B cell (primary cell): ENCODE measurements at regions not wholly inside any gene's neighbourhood (a gene's known extent, or its start where the extent isn't known, plus 50 kb on each side); places are given as distances from the start of the nearest gene placed in this dataset.

Source experiments
- ATAC-seq: fragments of 200-7000 bp; cut with Tn5 transposase; one replicate; pipeline ENCODE4 v1.10.0; 2021; ENCODE audit warnings: low read depth, mild to moderate bottlenecking, moderate number of reproducible peaks, moderate library complexity
- CTCF ChIA-PET: fragments of 350-600 bp; sonication (Branson Sonifier 250); formaldehyde crosslinking; loops from one replicate; lab custom pipeline; 2021; ENCODE audit warnings: antibody characterized with exemption, inconsistent platforms; lab: Charles Lee
- POLR2A ChIA-PET: fragments of 350-600 bp; sonication (Branson Sonifier 250); formaldehyde crosslinking; loops from one replicate; lab custom pipeline; 2021; ENCODE audit warnings: antibody characterized with exemption; lab: Charles Lee
- DNase-seq: peaks from one replicate; pipeline ENCODE4 v3.0.0; 2013
- H2AFZ ChIP-seq: 2 replicates; pipeline ENCODE4 v1.6.1; 2012; ENCODE audit warnings: mild to moderate bottlenecking, low read depth, low read length; ENCODE audit not compliant: insufficient read depth, poor library complexity, severe bottlenecking
- H3K27ac ChIP-seq, 2 donors: 1 replicate in 1 of 2; 2 replicates in 1 of 2; pipeline ENCODE4 v1.5.1; 2012 to 2013; ENCODE audit warnings: low read length in 2 of 2, mild to moderate bottlenecking in 2 of 2, moderate library complexity in 1 of 2
- H3K27me3 ChIP-seq, 4 experiments: fragments of 200-600 bp in 1 of 4; sonication (generic) in 1 of 4; replicated peaks in 1 of 4; 1 replicate in 2 of 4; 2 replicates in 2 of 4; pipeline versions ENCODE4 v1.6.1 to v1.7.0; 2013 to 2016; ENCODE audit warnings: low read length in 3 of 4, mild to moderate bottlenecking in 2 of 4, mixed read lengths in 1 of 4, moderate library complexity in 1 of 4; ENCODE audit not compliant: insufficient read depth in 4 of 4, control insufficient read depth in 3 of 4; ENCODE audit errors: control extremely low read depth in 1 of 4
- H3K36me3 ChIP-seq, 2 experiments: replicated peaks in 1 of 2; 1 replicate in 1 of 2; 2 replicates in 1 of 2; pipeline versions ENCODE4 v1.6.1 to v1.7.1; 2013; ENCODE audit warnings: low read length in 1 of 2; ENCODE audit not compliant: insufficient read depth in 2 of 2, control insufficient read depth in 1 of 2; ENCODE audit errors: control extremely low read depth in 1 of 2, extremely low read depth in 1 of 2
- H3K4me1 ChIP-seq, 2 donors: fragments of 200-600 bp in 1 of 2; sonication (generic) in 1 of 2; 1 replicate in 1 of 2; 2 replicates in 1 of 2; pipeline versions ENCODE4 v1.5.1 to v1.6.1; 2013 to 2017; ENCODE audit warnings: low read length in 2 of 2; ENCODE audit not compliant: control insufficient read depth in 2 of 2, insufficient read depth in 2 of 2
- H3K4me2 ChIP-seq: replicated peaks from 2 replicates; pipeline ENCODE3; 2012; ENCODE audit warnings: mild to moderate bottlenecking, low read depth, low read length; ENCODE audit not compliant: poor library complexity, severe bottlenecking
- H3K4me3 ChIP-seq, 5 experiments: fragments of 200-600 bp in 1 of 5; sonication (generic) in 1 of 5; 1 replicate in 3 of 5; 2 replicates in 2 of 5; pipeline versions ENCODE4 v1.5.1 to v1.7.0; 2011 to 2016; ENCODE audit warnings: low read length in 4 of 5, mild to moderate bottlenecking in 4 of 5, low read depth in 2 of 5, control low read depth in 1 of 5, moderate library complexity in 1 of 5; ENCODE audit not compliant: insufficient read depth in 1 of 5; ENCODE audit errors: control extremely low read depth in 1 of 5, extremely low read depth in 1 of 5
- H3K79me2 ChIP-seq: fragments of 200-600 bp; sonication (generic); one replicate; pipeline ENCODE4 v1.6.0; 2016; ENCODE audit warnings: low read length; ENCODE audit not compliant: control insufficient read depth, insufficient read depth
- H3K9ac ChIP-seq: fragments of 200-600 bp; sonication (generic); 2 replicates; pipeline ENCODE4 v1.6.1; 2017; ENCODE audit warnings: mild to moderate bottlenecking, low read length, moderate library complexity
- H3K9me3 ChIP-seq, 3 donors: one replicate each; pipeline versions ENCODE4 v1.6.1 to v1.7.1; 2013; ENCODE audit warnings: low read length in 2 of 3; ENCODE audit not compliant: control insufficient read depth in 2 of 3, insufficient read depth in 1 of 3; ENCODE audit errors: control extremely low read depth in 1 of 3
- H4K20me1 ChIP-seq: 2 replicates; pipeline ENCODE4 v1.6.0; 2012; ENCODE audit warnings: mild to moderate bottlenecking, low read length; ENCODE audit not compliant: insufficient read depth, control insufficient read depth, poor library complexity, severe bottlenecking
- H3K27ac Mint-ChIP-seq: one replicate; pipeline ENCODE4 v1.8.0; 2021; ENCODE audit warnings: mixed read lengths
- H3K27me3 Mint-ChIP-seq: one replicate; pipeline ENCODE4 v1.8.0; 2021; ENCODE audit warnings: mixed read lengths
- H3K4me1 Mint-ChIP-seq: one replicate; pipeline ENCODE4 v1.8.0; 2021; ENCODE audit warnings: mixed read lengths
- H3K4me3 Mint-ChIP-seq: one replicate; pipeline ENCODE4 v1.8.0; 2021; ENCODE audit warnings: mixed read lengths
- H3K9me3 Mint-ChIP-seq: one replicate; pipeline ENCODE4 v1.8.0; 2022; ENCODE audit warnings: mixed read lengths; ENCODE audit not compliant: insufficient read depth
- CTCF ChIP-seq: fragments of 200-600 bp; IDR thresholded peaks from one replicate; pipeline ENCODE4 v1.8.0; 2022; ENCODE audit warnings: antibody characterized with exemption, mild to moderate bottlenecking
- EZH2 ChIP-seq: IDR thresholded peaks from 2 replicates; pipeline ENCODE4 v1.6.1; 2012; ENCODE audit warnings: borderline replicate concordance, low read depth, mild to moderate bottlenecking, moderate library complexity, low read length; ENCODE audit not compliant: insufficient read depth, poor library complexity, severe bottlenecking
- WGBS: methylation state at CpG from one replicate; pipeline ENCODE4 v1.1.5; 2013; ENCODE audit warnings: missing lambda C conversion rate; ENCODE audit not compliant: insufficient coverage; 5-methylcytosine and 5-hydroxymethylcytosine counted together
- intact Hi-C: fragments of 100-400 bp; cut with micrococcal nuclease; formaldehyde crosslinking; loops from one replicate; pipeline ENCODE4 v1.10.0; 2022

- H3K79me2 ChIP-seq: no peaks in the 10 kb centered on the region
- H3K9ac ChIP-seq: no peak overlapping the region
- no peaks in the 10 kb centered on the region for H3K4me1 ChIP-seq
- no peaks in the 10 kb centered on the region for H3K9me3 ChIP-seq
- no peaks in the 10 kb centered on the region for H3K36me3 ChIP-seq
- ChIA-PET POLR2A (no interaction called here), CTCF (no interaction called here)
- no peaks in the 10 kb centered on the region for H3K27me3 Mint-ChIP-seq
- TF ChIP-seq EZH2: no peak
- no peak for TF ChIP-seq CTCF
- no peaks in the 10 kb centered on the region for H3K4me1 Mint-ChIP-seq
- H3K4me2 ChIP-seq: no peak overlapping the region
- H3K27ac ChIP-seq: no peak overlapping the region
- H3K27me3 ChIP-seq: no peaks in the 10 kb centered on the region
- H3K27ac Mint-ChIP-seq: no peak overlapping the region
- no peaks in the 10 kb centered on the region for H4K20me1 ChIP-seq
- intact Hi-C loops: no loop called here
- WGBS: no CpG with 5 or more reads among the region's 2 CpGs
- no peak overlapping the region for H3K4me3 Mint-ChIP-seq
- H3K4me3 ChIP-seq: no peak overlapping the region
- H3K9me3 Mint-ChIP-seq: no peaks in the 10 kb centered on the region
- no peak overlapping the region for H2AFZ ChIP-seq
- no peak for ATAC-seq
- DNase-seq: no peak
Measured at GRCh38 chr16:72256398-72257066, 84.6 kb upstream of the PMFBP1 start.

- no peaks in the 10 kb centered on the region for H3K27me3 ChIP-seq
- TF ChIP-seq CTCF (no peak), EZH2 (no peak)
- no peaks in the 10 kb centered on the region for H3K4me1 Mint-ChIP-seq
- WGBS: no CpG with 5 or more reads among the region's 1 CpG
- no peaks in the 10 kb centered on the region for H3K27me3 Mint-ChIP-seq
- ATAC-seq (no peak), DNase-seq (no peak)
- no peaks in the 10 kb centered on the region for H3K79me2 ChIP-seq
- intact Hi-C loops: no loop called here
- H3K4me2 ChIP-seq: no peak overlapping the region
- no peak overlapping the region for H3K27ac Mint-ChIP-seq
- no peak overlapping the region for H3K4me3 ChIP-seq
- no peak overlapping the region for H3K9ac ChIP-seq
- CTCF ChIA-PET: no interaction called here
- H3K27ac ChIP-seq: no peak overlapping the region
- H4K20me1 ChIP-seq: no peaks in the 10 kb centered on the region
- H3K9me3 ChIP-seq: no peaks in the 10 kb centered on the region
- no peaks in the 10 kb centered on the region for H3K36me3 ChIP-seq
- no peak overlapping the region for H2AFZ ChIP-seq
- POLR2A ChIA-PET: no interaction called here
- H3K9me3 Mint-ChIP-seq: no peaks in the 10 kb centered on the region
- no peaks in the 10 kb centered on the region for H3K4me1 ChIP-seq
- no peak overlapping the region for H3K4me3 Mint-ChIP-seq
Measured at GRCh38 chr16:72255786-72256185, 83.8 kb upstream of the PMFBP1 start.
